ENCODE measurements at regions not wholly inside any gene's neighbourhood (a gene's known extent, or its start where the extent isn't known, plus 50 kb on each side); places are given as distances from the start of the nearest gene placed in this dataset.

- no peak for DNase-seq
These were observed 242.9 kb downstream of the ARL6IP6 start for GRCh38 chr2:152961351-152961750.

- no peak for DNase-seq
These were observed 231.7 kb downstream of the ARL6IP6 start for GRCh38 chr2:152950126-152950525.

- DNase-seq, result no peak
These were observed 225.7 kb downstream of the ARL6IP6 start for GRCh38 chr2:152944099-152944498.

- no peak for DNase-seq
These were observed 224.6 kb downstream of the ARL6IP6 start for GRCh38 chr2:152942940-152943440.

- no peak for DNase-seq
These were observed 212.1 kb downstream of the ARL6IP6 start for GRCh38 chr2:152930501-152930900.

DNA sequence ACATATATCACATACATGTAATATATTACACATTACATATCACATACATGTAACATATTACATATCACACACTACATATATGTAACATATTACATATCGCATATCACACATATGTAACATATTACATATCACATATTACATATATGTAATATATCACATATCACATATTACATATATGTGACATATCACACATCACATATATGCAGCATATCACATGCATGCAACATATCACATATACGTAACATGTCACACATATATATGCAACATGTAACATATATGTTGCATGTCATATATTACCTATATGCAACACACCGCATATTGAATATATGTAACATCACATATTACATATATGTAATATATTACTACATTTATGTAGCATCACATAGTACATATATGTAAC lies 211.2 kb downstream of the ARL6IP6 start:
- DNase-seq, result no peak

GRCh38 chr2:152925547-152926448 lies 207.4 kb downstream of the ARL6IP6 start:
- peak; percentile 13 for DNase-seq

DNA sequence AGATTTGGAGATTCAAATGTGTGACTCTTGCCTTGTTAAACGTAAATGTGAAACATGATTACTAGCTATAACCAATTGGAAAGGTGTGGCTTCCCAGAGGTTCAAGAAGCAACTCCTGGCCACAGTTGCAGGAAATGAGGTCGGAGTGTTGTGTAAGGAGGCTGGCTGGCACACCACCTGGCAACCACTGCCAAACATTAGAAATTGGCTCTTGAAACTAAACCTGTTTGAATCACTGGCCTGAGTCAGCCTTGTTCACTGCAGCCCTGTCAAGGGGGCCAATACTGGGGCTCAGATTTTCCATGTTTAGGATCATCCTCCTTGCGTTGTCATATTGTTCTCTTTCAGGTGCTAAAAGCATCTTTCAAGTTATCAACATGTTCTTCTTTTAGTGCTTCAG lies 206.3 kb downstream of the ARL6IP6 start:
- no peak for DNase-seq

DNA sequence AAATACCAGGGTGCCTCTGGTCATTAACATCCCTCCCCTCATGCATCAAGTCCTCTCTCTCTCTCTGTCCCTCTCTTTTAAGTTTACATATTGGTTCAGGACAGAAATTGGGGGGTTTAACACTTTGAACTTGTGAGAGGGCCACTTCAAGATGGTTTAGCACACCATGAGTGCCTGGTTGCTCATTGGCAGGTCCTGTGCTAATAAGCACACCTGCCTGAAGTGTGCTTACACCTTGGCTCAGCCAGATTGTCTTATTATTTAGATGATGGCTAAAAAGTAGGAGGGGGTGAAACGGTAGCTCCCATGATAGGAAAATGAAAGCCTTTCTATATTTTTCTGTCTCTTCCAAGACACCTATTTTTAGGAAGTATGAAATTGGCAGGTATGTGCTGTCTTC lies 205.8 kb downstream of the ARL6IP6 start:
- DNase-seq, result no peak

- DNase-seq, result no peak
These were observed 202.4 kb downstream of the ARL6IP6 start for GRCh38 chr2:152920846-152921245.

GRCh38 chr2:152910970-152911369 lies 192.6 kb downstream of the ARL6IP6 start:
- DNase-seq, result no peak

DNA sequence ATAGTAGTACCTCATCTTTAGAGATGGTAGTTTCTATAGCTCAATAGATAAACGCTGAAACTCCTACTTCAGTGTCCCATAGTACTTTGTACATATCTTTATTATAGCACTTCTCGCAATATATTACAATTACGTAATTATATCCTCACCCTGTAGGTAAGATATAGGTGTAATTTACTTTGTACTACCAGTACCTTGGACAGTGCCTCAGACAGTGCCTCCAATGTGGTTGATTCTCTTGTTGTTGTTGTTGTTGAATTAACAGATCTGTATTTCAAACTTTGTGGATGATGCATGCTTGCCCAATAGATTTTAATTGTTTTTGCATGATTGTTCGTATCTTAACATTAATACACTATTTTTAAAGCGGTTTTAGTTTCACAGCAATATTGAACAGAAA lies 188.6 kb downstream of the ARL6IP6 start:
- no peak for DNase-seq

DNA sequence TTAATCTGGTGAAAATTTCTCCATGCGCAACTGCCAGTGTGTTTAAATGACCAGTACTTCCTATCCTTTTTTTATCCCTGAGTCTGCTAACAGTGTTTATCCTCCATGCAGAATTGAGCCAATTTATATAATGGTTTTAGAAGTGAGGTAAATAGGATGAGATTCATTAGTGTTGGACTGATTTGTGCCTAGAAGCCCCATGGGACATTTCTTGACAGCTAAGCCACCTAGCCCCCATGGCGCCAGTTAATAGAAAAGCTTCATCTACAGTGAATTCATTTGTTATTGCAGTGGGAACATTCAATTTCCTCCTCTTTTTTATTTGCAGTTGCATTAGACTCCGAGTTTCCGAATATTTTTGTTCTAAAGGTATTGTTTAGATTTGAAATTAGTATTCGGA lies 175.6 kb downstream of the ARL6IP6 start:
- DNase-seq, result no peak

DNA sequence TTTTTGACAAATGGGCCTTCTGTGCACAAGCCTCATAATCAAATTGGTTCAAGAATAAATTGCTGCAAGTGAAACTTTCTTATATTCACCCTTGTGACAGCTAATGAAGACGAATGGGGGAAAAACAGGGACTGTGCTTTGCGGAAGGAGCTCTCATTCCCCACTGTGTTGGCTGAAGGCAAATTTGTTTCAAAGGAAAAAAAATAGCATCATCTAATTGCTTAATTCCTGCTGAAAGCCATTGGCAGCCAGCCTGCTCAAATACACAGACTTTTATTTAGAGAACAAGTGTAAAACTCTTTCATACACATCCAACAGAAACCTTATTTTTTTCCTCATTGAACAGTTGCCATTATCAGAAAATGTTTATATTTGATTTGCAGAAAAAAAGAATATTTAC lies 172.3 kb downstream of the ARL6IP6 start:
- no peak for DNase-seq

DNA sequence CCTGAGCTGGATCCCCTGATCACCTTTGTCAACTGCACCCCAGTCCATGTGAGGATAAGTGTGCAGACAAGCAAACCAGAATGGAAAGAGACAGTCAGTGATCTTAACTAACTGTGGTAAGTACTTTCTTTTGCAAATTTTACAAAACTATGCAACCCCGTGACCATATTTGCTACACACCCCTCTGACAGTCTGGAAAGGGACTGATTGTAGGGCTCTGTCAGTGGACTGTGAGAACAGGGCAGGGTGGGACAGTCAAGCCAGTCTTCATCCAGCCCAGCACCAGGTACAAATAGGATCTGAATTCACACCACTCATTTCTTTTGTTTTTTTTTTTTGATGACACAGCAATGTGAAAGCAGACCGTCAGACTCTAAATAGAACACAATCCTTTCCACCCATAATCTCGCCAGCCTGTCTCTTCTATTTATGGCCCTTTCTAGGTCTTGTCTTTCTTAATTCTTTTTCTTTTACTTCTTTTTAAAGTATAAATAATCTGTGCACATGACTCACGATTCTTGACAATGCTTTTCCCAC lies 165.6 kb downstream of the ARL6IP6 start:
- DNase-seq, result no peak

DNA sequence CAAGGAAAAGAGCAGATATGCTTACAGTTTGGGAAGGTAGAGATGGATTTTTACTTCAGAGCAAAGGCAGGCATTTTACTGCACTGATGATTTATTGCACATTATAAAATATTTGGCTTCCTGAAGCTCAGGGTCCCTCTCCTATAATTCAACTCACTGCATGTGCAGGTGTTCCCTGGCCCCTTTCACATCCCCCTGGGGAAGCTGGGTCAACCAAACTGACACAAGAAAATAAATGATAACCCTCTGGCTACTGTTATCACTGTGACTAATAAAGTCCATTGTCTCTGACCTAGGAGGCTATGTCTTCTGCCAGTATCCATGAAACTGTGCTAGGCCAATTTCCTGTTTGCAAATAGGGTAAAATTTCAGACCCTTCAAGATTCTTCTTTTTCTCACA lies 163.1 kb downstream of the ARL6IP6 start:
- DNase-seq, result no peak

GRCh38 chr2:152879275-152879674 lies 160.9 kb downstream of the ARL6IP6 start:
- DNase-seq, result no peak

- DNase-seq, result no peak
These were observed 157.6 kb downstream of the ARL6IP6 start for GRCh38 chr2:152875701-152876695.

DNA sequence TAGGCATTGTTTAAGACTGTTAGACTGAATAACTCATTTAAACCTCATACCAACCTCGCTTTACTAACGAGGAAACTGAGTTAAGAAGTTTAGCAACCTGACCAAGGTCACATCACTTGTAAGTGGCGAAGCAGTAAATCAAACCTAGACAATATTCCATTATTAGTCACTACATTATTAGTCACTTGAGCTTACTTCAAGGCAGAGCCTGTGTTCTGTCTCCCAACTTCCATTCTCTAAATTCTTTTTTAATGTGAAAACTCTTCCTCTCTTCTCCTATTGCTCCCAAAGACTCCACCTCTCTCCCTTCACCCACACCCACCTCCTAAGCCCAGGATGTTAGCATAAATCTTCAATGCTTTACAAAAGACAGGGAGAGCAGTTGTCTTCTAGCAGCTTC lies 156.5 kb downstream of the ARL6IP6 start:
- no peak for DNase-seq

DNA sequence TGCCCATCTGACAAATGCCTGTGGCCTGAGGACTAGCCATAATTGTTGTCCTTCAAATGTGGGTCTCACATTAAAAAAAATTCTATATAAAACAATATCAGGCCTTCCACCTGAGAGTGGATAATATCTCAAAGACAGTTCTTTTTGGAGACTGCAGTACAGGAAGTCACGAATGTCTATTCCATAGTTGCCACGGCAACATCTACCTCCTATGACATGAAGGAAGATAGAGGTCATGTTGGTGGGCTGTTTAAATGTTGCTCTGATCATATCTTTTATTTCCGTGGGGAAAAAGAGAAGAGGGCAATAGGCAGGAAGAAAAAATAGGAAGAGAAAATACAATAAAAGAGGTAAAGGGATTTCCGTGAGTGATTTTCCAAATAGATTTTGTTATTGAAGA lies 151.8 kb downstream of the ARL6IP6 start:
- no peak for DNase-seq

- no peak for DNase-seq
These were observed 149.0 kb downstream of the ARL6IP6 start for GRCh38 chr2:152867397-152867796.

DNA sequence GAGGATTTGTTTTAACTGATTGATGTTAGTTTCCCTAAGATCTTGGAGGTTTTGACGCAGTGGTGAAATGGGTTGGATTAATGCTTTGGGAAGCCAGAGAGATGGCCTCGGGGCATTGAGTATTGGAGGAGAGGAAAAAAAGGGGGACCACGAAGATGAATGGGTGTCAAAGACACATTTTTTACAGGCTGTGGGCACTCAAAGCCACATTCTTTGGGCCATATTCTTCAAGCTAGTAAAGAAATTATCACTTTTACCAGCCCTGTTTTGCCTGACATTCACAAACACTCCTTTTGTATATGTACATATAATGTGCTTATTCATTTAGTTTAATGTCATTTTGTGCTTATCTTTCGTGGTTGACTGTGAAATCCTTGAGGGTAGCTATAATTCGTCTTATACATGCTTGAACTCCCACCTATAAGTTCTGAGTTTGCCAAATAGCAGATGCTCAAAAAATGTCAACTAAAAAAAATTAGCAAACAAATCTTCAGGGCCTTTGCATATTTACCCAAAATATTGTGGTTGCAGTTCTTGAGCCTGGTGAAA lies 146.3 kb downstream of the ARL6IP6 start:
- no peak for DNase-seq

DNA sequence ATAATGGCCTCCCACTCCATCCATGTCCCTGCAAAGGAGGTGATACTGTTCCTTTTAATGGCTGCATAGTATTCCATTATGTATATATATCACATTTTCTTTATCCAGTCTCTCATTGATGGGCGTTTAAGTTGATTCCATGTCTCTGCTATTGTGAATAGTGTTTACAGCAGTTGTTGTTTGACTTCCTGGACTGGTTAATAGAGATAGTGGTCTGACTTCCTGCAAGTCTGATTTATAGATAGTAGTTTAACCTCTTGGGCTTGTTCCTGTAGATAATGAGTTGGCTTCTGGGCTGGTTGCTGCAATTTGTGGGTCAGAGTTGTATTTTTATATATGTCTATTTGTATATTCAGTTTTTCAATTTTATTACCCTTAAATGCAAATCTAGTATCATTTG lies 145.4 kb downstream of the ARL6IP6 start:
- no peak for DNase-seq

All from CD4-positive, alpha-beta T cell treated with Interleukin-21 for 1 hour (primary cell).